GM21528 (cell line): ENCODE measurements at regions not wholly inside any gene's neighbourhood (a gene's known extent, or its start where the extent isn't known, plus 50 kb on each side); places are given as distances from the start of the nearest gene placed in this dataset.

Source experiments
- ATAC-seq: cut with Tn5 transposase; IDR thresholded peaks from one replicate; pipeline ENCODE4 v1.9.1; 2021; ENCODE audit warnings: mild to moderate bottlenecking, moderate library complexity; ENCODE audit not compliant: unreplicated experiment, low FRiP score

DNA sequence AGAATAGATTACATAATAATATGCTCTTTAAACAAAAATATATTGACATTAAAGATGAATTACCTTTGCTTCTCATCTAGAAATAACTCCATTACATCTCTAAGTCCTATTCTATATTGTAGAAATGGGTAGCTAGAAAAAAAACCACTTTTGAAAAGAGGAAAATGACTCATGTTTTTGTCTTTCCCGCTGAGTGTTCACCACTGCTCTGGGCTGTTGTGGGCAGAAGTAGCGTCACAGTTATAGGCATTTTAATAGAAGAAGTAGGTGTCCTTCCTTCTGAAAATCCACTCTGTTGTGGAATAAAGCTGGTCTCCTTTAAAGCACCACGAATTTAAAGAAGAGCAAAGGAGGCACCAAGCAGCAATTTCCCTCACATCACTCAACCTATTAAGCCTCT, 117.6 kb upstream of the NFE2L3 start:
- no peak for ATAC-seq

GRCh38 chr7:26035552-26035951, 116.4 kb upstream of the NFE2L3 start:
- ATAC-seq, result no peak

DNA sequence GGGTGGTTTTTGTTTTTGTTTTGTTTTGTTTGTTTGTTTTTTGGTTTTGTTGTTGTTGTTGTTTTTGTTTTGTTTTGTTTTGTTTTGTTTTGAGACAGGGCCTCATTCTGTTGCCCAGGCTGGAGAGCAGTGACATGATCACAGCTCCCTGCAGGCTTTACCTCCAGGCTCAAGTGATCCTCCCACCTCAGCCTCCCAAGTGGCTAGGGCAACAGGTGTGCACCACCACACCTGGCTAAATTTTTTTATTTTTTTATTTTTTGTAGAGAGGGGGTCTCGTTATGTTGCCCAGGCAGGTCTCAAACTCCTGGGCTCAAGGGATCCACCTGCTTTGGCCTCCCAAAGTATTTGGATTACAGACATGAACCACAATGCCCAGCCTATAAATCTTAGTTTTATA, 115.9 kb upstream of the NFE2L3 start:
- no peak for ATAC-seq

- no peak for ATAC-seq
Observed at GRCh38 chr7:26038201-26038990, 113.6 kb upstream of the NFE2L3 start.

DNA sequence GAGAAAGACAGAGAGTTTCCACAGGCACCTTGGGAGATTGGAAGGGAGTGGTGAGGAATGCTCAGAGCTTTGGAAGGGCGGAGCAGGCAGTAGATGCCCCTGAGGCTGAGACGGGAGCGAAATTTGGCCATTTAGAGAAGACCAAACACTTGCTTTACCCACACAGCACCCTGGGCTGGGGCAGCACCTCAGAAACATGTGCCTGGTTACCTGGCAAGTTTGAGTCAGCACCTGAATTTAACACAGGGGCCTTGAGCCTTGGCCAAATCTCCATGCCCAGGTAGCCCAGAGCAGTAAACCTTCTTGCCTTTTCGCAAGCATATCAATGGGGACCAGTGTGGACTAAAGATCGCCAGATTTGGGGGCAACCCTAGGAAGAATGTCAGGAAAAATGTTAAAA, 111.9 kb upstream of the NFE2L3 start:
- ATAC-seq, result no peak

- ATAC-seq, result no peak
Observed at GRCh38 chr7:26042237-26042636, 109.8 kb upstream of the NFE2L3 start.

GRCh38 chr7:26043801-26044200, 108.2 kb upstream of the NFE2L3 start:
- no peak for ATAC-seq

DNA sequence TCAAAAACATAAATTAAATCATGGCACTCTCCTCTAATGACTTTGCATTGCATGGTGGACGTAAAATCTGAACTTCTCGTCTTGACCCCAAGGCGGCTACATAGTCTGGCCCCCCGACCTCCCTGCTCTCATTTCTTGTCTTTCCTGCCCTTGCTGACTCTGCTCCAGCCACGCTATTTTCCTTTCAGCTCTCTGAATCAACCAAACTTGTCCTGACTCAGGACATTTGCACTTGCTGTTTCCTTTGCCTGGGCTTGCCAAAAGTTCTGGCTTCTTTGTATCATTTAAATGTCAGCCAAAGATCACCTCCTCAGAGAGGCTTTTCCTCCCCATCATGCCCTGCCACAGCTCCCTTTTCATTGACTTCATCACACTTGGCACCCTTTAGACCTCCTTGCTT, 107.7 kb upstream of the NFE2L3 start:
- no peak for ATAC-seq

DNA sequence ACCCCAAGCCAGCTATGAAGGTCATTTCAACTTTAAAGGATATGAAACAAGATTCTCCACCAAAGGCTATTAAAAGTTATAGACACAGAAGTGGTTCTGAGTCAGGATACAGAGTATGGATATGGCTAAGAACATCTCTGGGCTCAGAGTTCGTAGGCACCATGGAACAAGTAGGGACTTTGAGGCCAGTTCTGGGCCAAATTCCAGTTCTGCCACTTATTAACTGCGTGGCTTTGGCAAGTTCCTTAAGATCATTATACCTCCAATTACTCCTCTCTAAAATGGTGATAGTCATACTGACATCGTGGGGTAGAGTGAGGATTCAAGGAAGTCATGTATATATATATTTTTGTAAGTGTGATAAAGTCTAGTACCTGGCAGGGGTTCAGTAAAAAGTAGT, 105.8 kb upstream of the NFE2L3 start:
- ATAC-seq, result no peak

DNA sequence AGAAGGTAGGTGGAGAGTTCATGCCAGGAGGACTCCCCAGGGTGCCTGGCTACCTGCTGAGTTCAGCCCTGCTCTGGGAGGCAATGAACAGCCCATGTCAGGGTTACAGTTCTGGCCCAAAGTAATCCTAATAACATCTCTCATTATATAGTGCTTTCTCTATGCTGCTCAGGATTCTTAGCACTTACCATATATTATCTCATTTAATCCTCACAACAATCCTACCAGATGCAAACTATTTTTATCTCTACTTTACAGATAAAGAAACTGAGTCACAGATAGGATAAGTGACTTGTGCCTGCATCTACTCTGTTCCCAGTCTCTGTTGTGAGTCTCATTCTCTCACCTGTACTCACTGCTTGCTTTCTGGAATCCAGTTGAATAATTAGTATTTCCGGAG, 105.1 kb upstream of the NFE2L3 start:
- ATAC-seq, result no peak

DNA sequence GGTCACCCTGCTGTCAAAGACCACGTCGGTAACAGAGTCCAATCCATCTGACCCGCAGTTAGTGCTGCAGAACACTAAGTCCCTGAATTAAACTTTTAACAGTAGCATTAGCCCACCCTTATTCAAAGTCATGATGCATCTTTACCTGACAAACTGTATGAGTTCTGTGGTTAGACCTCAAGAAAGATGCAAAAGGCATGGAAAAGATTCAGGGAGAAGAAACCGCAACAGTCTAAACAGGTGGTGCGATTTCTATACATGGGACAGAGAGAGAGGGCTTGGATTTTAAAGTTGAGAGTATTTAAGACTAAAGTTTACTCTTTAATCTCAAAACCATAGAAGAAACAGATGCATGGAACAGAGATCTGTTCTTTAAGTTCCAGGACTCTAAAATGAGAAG, 103.3 kb upstream of the NFE2L3 start:
- no peak for ATAC-seq

DNA sequence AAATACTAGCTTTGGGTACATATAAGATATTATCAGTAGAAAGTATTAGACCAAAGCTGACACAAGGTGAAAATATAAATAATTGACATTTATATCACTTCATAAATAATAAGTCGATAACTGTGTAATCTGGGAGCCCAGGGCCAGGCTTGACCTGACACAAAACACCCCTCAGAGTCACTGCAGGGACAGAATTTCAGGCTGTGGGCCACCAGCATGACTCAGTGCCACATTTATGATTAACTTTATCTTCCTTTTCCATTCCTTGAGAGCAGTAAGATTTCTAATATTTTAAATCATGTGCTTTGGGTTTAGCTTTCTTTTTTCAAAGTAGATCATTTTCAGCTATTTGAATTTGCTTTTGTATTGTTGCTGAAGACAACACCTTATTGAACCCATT, 102.9 kb upstream of the NFE2L3 start:
- no peak for ATAC-seq

DNA sequence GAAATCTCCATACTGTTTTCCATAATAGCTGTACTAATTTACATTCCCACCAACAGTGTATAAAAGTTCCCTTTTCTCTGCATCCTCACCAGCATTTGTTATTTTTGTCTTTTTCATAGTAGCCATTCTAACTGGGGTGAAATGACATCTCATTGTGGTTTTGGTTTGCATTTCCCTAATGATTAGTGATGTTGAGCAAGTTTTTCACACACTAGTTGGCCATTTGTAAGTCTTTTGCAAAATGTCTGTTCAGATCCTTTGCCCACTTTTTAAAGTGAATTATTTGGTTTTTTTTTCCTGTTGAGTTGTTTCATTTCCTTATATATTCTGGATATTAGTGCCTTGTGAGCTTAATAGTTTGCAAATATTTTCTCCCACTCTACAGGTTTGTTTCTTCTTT, 101.0 kb upstream of the NFE2L3 start:
- no peak for ATAC-seq

- ATAC-seq, result no peak
Observed at GRCh38 chr7:26052706-26053105, 99.3 kb upstream of the NFE2L3 start.

- ATAC-seq, result no peak
Observed at GRCh38 chr7:26054386-26054785, 97.6 kb upstream of the NFE2L3 start.

GRCh38 chr7:26055241-26055640, 96.8 kb upstream of the NFE2L3 start:
- no peak for ATAC-seq

- no peak for ATAC-seq
Observed at GRCh38 chr7:26060733-26061677, 91.0 kb upstream of the NFE2L3 start.

- no peak for ATAC-seq
Observed at GRCh38 chr7:26061678-26062603, 90.1 kb upstream of the NFE2L3 start.

GRCh38 chr7:26065652-26066051, 86.3 kb upstream of the NFE2L3 start:
- no peak for ATAC-seq

- ATAC-seq, result no peak
Observed at GRCh38 chr7:26066736-26067135, 85.3 kb upstream of the NFE2L3 start.

- no peak for ATAC-seq
Observed at GRCh38 chr7:26070290-26070689, 81.7 kb upstream of the NFE2L3 start.
